Globus pallidus (tissue), 1 donor: ENCODE measurements at regions not wholly inside any gene's neighbourhood (a gene's known extent, or its start where the extent isn't known, plus 50 kb on each side); places are given as distances from the start of the nearest gene placed in this dataset.

Experiments
- DNase-seq: peaks from one replicate; pipeline ENCODE4 v3.0.0-alpha.2; 2015; ENCODE audit warnings: low spot score

GRCh38 chr3:110106805-110107204 is 769.5 kb upstream of the DPPA4 start:
- DNase-seq: no peak

- no peak for DNase-seq
Measured at GRCh38 chr3:110123946-110124345, 786.6 kb upstream of the DPPA4 start.

GRCh38 chr3:110126065-110126464 is 788.7 kb upstream of the DPPA4 start:
- no peak for DNase-seq

GRCh38 chr3:110133971-110134370 is 796.6 kb upstream of the DPPA4 start:
- no peak for DNase-seq

GRCh38 chr3:110139048-110139447 is 801.7 kb upstream of the DPPA4 start:
- no peak for DNase-seq

GRCh38 chr3:110139821-110140220 is 802.5 kb upstream of the DPPA4 start:
- no peak for DNase-seq

GRCh38 chr3:110149763-110150162 is 812.4 kb upstream of the DPPA4 start:
- DNase-seq: no peak

GRCh38 chr3:110157221-110157620 is 819.9 kb upstream of the DPPA4 start:
- DNase-seq: no peak

GRCh38 chr3:110164632-110165369 is 827.5 kb upstream of the DPPA4 start:
- DNase-seq: no peak

GRCh38 chr3:110165370-110165743 is 828.0 kb upstream of the DPPA4 start:
- no peak for DNase-seq

- no peak for DNase-seq
Measured at GRCh38 chr3:110165753-110166152, 828.4 kb upstream of the DPPA4 start.

- DNase-seq: no peak
Measured at GRCh38 chr3:110166791-110167190, 829.4 kb upstream of the DPPA4 start.

GRCh38 chr3:110174908-110175307 is 837.6 kb upstream of the DPPA4 start:
- DNase-seq: no peak

GRCh38 chr3:110178965-110179364 is 841.6 kb upstream of the DPPA4 start:
- DNase-seq: no peak

- DNase-seq: peak; percentile 47
Measured at GRCh38 chr3:110180733-110181132, 843.4 kb upstream of the DPPA4 start.

GRCh38 chr3:110181226-110181625 is 843.9 kb upstream of the DPPA4 start:
- no peak for DNase-seq

GRCh38 chr3:110184536-110184935 is 847.2 kb upstream of the DPPA4 start:
- no peak for DNase-seq

- DNase-seq: no peak
Measured at GRCh38 chr3:110193074-110193473, 855.7 kb upstream of the DPPA4 start.

- DNase-seq: peak; percentile 33
Measured at GRCh38 chr3:110198717-110199587, 861.6 kb upstream of the DPPA4 start.

- no peak for DNase-seq
Measured at GRCh38 chr3:110199588-110199943, 862.2 kb upstream of the DPPA4 start.

- DNase-seq: no peak
Measured at GRCh38 chr3:110210086-110210660, 861.4 kb upstream of the NECTIN3 start.

GRCh38 chr3:110226645-110227044 is 845.0 kb upstream of the NECTIN3 start:
- DNase-seq: no peak

GRCh38 chr3:110227991-110228390 is 843.6 kb upstream of the NECTIN3 start:
- no peak for DNase-seq
